HG03060 (cell line): ENCODE measurements at regions not wholly inside any gene's neighbourhood (a gene's known extent, or its start where the extent isn't known, plus 50 kb on each side); places are given as distances from the start of the nearest gene placed in this dataset.

Experiments used
- ATAC-seq: cut with Tn5 transposase; IDR thresholded peaks from one replicate; pipeline ENCODE4 v1.9.1; 2021; ENCODE audit warnings: low read depth, moderate number of reproducible peaks; ENCODE audit not compliant: unreplicated experiment

DNA sequence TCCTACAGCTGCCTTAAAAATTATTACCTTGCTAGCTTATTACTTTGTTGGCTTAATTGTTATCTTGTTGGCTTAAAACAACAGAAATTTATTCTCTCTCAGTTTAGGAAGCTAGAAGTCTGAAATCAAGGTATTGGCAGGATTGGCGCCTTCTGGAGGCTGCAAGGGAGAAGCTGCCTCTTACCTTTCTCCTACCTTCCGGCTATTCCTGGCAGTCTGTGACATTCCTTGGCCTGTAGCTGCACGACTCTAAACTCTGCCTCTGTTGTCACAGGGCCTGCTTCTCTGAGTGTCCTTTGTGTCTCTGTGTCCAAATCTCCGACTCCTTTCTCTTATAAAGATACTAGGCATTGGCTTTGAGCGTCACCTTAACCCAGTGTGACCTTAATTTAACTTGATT, 579.9 kb upstream of the B3GALT2 start:
- no peak for ATAC-seq

DNA sequence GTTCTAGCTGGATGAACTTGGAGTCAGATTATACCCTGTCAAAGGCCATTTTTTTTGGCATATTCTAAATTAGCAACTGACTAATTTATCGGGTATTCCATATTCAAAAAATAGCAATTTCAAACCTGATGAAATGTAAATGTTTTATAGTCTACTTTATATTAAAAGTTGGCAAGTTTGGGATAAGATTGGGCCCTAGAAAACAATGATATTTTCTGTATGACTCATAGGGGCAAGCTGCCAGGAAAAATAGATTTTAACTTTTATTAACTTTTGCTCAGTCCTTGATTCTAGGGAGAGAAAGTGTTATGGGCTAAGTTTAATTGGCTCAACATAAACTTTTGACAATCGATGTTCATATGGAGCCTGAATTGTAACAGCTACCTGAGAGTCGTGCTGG, 576.9 kb upstream of the B3GALT2 start:
- ATAC-seq = no peak

DNA sequence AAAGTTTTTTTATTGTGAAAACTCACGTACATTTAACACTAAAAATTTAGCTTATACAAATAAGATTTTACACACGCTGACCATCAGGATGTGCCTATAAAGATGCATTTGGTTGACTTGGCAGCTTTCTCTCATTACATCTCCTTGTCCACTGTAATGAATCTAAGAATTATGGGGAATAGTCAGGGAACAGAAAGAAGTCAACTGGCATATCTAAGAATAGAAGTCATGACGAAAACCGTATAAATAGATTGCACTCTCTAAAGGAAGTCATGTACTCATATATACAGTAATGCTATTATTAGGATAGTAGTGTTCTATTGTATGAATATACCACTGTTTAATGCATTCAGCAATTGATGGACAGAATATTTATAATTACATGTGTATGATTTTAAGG, 575.8 kb upstream of the B3GALT2 start:
- ATAC-seq = no peak

DNA sequence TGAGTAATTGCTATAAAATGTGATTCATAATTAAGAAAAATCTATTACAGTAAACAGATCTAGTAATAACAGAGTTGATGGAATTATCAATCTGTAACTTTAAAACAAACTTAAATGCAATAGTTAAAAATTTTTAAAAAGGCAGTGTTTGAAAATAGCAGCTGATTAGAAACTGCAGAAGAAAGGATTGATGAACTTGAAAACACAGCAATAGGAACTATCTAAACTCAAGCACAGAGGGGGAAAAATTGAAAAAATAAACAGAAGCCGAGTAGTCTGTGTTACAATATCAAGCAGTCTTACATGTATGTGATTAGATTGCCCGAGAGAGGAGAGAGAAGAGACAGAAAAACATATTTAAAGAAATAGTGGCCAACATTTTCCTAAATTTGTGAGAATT, 569.0 kb upstream of the B3GALT2 start:
- ATAC-seq = no peak

DNA sequence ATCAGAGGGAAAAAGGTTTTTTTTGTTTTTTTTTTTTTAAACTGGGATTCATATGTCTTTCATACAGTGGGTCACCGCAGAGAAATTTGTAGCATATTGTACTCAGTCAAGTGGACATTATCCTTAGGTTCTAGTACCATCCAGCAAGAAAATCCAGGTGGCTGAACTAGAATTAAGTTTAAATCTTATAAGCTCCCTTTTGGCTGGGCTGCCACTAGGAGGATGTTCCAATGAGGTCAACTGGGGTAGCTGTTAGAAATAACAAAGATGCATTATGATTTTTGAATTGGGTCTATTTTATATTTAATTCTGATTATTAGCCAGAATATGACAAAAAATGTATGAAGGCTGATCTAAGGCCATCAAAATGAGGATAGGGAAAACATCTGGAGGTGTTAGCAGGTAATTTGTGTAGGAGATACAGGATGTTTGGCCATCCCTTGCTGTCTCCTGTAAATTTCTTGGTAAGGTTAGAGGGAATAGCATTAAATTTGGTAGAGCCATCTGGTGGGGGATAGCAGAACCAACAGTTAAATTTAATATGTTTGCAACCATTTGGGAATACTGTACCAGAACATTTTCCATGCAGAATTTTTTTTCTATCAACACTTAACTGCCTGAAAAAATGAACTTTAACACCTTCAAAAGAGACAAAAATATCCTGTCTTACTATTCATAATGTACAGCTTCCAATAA, 568.5 kb upstream of the B3GALT2 start:
- no peak for ATAC-seq

DNA sequence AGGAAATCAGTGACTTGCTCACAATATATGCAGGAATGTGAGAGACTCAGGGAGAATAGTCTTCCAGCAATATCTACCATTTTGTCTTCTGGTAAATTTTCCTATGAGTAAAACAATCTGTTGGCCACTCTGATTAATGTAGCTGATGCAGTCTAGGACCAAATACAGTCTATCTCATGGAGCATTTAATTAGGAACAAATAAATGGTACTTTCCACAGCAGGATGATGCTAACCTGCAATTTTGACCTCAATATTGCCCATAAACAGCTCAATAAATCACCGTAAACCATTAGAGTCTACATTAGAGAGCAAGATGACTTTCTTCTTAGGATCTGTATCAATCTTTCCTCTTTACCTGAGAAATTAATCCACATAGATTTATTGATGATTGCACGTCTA, 567.7 kb upstream of the B3GALT2 start:
- no peak for ATAC-seq

DNA sequence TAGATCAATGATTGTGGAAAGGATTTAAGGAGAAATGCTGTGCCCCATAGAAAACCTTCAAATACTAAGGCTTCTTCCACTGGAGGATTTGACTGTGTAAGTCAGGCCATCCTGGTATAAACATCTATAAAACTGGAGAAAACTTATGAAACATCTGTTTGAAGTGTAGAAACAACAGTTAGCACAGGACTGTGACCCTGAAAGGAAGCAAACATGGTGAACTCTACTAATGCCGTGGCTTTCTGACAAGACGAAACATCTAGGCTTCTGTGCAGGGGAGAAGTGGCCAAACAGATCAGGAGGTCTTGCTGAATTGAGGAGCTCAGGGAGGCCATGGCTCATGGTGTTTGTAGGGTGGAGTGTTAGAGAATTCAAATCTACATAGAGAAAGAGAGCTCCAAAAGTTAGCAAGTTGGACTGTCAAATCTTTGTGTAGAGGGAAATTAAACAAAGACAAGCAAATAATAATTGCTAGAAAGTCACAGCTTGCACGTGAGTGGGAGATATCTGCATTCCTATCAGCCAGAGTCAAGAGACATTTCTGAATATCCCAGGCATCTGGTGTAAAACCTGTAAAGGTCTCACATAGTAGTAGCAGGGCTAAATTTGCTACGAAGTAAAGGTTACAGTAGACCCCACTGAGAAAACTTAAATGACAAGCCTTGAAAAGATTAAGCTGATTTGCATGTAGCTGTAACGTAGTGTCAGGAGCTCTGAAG, 566.8 kb upstream of the B3GALT2 start:
- ATAC-seq = no peak

DNA sequence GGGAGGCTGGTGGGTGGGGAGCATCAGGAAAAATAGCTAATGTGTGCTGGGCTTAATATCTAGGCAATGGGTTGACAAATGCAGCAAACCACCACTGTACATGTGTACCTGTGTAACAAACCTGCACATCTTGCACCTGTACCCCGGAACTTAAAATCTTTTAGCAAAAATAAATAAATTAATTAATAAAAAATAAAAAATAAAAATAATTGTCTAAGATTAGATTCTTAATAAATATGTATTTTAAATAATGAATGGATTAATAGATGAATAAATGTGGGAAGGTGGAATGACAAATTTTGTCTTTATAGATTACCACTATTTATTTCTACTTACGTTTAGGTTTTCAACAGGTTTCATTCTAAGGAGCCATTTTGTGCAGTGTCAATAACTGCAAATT, 563.5 kb upstream of the B3GALT2 start:
- ATAC-seq = no peak

DNA sequence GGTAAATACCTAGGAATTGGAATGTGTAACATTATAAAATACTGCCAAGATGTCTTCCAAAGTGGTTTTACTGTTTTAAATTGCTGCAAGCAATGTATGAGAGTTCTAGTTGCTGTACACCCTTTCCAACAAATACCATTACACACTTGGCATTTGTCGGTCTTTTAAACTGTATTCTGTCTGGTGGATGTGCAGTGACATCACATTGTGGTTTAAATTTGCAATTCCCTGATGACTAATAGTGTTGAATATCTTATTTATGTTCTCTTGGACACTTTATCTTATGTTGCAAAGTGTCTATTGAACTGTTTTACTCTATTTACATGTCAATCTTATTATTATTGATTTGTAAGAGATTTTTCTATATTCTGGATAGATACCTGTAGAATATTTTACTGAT, 561.2 kb upstream of the B3GALT2 start:
- no peak for ATAC-seq

DNA sequence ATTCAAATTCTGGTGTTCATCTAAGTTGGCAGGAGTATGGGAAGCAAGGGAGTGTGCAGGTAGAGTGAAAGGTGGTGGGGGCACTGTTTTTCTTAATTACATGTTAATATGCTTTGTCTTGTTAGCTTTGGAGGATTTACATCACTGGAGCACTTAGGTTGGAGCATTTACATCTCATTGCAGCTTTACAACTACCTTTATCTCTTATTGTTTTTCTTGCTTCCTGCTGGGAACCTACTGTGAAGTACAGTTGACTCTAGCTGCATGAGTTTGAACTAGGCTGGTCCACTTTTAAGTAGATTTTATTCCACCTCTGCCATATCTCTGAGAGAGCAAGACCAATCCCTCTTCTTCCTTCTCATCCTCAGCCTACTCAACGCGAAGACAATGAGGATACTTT, 554.8 kb upstream of the B3GALT2 start:
- ATAC-seq = no peak

DNA sequence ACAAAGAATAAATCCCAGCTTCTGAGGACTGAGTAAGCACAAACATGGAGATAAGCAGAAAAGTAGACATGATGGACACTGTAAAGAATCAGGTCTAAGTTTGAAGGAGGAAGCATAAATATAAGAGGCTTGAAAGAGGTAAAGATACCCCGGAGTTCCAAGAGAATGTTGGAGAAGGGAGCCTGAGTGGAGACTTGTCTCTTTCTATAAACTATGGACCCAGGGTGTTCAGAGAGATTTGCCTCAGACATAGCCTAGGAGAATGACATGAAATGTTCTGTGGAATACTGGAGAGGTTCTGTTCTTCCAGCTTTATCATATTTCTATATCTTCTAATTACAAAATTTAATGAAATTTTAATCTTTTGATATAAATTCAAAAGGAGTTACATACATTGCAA, 554.3 kb upstream of the B3GALT2 start:
- no peak for ATAC-seq

DNA sequence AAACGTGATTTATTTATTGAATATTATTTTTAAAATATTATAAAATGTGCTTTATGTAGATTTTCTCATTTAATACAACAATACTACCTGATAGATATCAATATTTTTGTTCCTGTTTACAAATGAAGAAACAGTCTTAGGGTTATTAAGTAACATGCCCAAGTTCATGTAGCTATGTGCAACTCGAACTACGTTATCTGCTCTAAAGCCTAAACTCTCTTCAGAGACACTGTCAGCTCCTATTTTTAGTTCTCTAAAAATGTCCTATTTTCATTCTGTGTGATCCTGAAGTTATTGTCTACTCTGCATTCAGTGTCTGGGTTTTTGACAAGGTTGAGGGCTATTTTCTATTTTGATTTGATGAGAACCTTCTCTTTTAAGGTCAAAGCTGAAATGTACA, 550.1 kb upstream of the B3GALT2 start:
- ATAC-seq = no peak

DNA sequence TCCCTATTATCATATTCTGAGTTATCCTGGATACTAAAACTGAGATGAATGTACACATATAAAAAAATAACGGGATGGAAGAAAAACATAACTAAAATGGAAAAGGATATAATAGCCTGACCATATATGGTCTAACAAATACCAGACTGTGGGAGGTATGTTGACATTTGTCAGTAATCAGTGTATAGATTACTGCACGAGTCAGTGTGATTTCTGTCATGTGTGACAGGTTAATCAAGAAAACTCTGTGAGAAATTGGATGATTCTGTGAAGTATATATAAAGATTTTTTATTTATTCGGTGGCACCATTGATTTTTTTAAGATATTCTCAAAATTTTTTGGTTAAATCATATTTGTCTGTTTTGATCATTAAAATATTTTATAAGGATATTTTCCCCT, 547.3 kb upstream of the B3GALT2 start:
- no peak for ATAC-seq

DNA sequence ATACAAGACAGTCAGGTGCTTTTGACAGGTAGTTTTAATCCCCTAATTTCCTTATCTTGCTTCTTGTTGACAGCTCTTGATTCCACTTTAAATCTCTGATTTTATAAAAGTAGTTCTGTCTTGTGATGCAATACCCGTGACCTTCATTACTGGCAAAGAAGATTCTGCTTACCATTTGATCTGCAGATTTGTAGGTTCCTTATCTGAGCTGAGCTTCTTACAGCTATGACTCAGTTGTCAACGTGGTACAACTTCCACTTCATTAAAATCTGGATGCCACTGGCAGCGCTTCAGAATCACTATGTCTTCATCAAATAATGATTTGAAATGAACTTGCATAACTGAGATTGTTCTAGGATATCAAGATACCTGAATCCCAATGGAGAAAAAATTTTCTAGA, 543.6 kb upstream of the B3GALT2 start:
- ATAC-seq = no peak

DNA sequence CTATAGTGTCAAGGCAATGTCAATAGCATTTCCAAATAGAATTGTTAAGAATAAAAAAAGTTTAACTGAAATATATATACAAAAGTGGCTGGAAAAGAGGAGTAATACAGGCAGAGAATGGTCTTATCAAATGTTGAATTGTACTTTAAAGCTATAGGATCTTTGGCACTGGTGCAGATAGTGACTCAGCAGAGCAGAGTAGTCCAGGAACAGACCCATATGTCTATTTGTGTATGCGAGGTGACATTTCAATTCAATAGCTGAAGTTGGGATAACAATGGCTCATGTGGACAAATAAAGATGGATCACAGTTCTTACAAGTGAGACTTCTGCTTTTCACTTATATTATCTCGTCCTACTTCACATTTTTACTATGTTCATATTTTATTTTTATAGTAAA, 543.0 kb upstream of the B3GALT2 start:
- no peak for ATAC-seq

DNA sequence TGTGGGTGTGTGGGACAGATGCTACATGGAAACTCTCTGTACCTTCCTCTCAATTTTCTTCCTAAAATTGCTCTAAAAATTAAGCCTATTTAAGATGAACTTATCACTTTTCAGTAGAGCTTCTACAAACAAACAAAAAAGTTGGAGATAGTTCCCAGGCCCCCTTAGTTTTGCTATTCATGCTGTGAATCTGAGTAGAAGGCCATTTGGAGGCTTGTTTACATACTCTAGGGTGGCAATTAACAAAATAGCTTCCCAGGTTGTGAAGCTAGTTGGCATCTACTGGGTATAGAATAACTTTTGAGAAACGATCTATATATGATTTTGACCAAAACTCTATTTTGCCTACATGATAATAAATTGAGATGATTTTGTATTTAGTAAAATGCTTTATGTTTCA, 541.4 kb upstream of the B3GALT2 start:
- ATAC-seq = no peak

DNA sequence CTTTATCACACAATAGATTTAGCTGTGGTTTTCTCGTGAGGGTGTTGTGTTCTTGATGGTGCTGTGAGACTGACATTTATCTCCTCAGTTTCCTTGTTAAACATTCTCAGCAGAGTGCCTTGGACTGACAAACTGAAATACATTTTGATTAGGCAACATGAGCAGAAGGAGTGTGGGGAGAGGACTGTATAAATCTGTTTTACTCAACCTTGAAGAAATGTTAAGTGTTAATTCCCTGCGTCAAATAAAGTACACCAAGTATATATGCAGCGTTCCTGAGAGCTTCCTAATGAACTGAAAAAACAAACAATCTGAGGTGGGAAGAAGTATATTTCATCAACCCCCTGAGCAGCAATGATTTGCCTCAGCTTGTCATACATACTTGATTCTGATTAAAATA, 540.3 kb upstream of the B3GALT2 start:
- no peak for ATAC-seq

DNA sequence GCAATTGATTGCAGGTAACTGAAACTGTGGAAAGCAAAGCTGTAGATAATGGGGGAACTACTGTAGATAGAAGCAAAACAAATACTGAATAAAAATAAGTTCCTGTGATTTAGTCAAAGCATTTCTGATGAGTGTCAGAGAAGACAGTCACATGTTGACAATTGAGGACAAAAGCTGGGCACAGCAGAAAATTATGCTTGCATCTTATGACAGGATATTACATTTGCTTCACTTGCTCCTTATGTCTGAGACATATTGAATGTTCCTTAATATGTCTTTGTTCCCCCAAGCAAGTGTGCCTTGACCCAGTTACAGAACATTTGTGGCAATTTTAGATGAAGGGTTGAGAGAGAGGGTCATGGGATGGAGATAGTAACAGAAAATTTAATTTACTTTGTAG, 526.0 kb upstream of the B3GALT2 start:
- ATAC-seq = no peak

DNA sequence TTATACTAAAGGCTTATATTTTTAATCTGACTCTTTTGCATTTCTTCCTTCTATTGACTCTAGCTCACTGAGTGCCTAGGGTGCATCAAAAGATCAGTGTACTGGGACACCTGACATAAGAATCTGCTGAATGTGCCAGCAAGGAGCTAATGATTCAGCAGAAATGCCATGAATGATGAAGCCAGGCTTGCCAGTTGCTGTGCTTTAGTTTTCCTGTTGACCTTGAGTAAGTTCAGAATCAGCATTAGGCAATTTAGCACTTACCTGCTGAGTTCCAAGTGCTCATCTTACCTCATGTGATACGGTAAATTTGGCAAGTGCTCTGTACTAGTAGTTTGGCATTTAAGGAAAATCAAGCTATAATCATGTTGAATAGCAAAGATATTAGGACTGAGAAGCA, 523.2 kb upstream of the B3GALT2 start:
- ATAC-seq = no peak

DNA sequence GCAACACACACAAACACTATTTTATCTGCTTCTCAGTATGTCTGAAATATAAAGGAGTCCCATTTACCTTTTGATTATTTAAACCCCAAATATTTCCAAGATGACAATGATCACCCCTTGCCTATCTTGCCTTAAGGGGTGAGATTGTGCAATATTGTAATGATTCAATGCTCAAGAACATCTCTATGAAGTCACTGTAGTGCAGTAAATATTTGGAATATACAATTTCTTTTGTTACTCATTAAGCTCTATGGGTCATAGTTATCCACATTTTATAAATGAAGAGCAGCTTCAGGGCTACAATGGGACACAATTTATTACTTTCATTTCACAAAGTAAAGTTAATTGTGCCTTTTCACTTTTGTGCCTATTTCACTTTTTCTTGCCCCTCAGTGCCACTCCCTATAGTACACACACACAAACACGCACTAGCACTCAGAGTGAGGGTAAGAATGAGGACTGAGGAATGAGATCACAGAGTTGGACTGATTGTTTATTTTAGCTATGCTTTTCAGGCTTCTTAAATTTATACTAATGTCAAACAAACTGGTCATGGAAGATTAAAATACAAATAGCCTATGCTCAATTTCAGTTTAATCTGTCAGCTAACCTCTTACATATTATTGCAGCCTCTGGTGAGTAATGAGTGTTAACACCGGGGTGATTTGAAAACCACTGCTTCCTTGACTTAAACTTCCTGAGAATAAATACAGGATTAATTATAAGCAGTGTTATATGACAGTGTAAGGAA, 521.0 kb upstream of the B3GALT2 start:
- no peak for ATAC-seq

DNA sequence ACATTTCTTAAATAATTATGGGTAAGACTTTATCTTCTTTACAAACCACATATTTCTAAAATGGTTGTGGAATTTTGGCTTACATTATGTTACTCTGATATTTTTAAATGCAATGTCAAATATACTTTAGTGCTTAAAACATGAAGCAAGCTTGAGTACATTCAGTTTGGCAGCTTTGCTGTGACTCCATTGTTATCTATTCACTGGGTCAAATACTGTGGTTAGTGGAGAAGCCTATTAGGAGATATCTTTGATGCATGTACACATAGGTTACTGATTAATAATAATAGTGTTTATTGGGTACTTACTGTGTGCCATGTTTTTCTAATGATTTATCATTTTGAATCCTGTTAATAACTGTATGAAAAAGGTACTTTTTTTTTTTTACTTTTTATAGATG, 520.4 kb upstream of the B3GALT2 start:
- no peak for ATAC-seq

DNA sequence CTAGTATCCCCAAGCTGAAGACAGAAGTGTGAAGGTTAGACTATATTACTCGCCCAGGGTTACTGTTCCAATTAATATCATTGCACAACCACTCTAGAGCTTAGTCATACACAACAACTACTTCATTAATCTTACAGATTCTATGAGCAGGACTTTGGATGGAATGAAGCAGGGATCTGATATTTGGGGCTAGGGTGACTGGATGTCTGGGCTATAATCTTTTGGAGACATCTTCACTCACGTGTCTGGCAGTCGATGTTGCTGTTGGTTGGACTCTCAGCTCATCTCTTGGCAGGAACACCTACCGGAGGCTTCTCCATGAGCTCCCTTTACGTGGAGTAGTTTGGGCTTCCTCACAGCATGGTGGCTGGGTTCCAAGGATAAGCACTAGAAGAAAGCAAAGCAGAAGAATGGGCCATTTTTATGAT, 519.2 kb upstream of the B3GALT2 start:
- ATAC-seq = no peak
